PC-9 (cell line): ENCODE measurements at regions not wholly inside any gene's neighbourhood (a gene's known extent, or its start where the extent isn't known, plus 50 kb on each side); places are given as distances from the start of the nearest gene placed in this dataset.

Experiments used
- BruUV-seq: library from RNA; stranded (reverse); fragments of 400-500 nt; replicated peaks from 2 replicates; lab custom pipeline; 2021; lab: Mats Ljungman, UMichigan
- CTCF ChIA-PET: fragments of 300-600 bp; sonication (Branson Sonifier 250); formaldehyde crosslinking; loops from one replicate; lab custom pipeline; 2022; ENCODE audit warnings: antibody characterized with exemption; lab: Charles Lee
- POLR2A ChIA-PET: fragments of 300-600 bp; sonication (Branson Sonifier 250); formaldehyde crosslinking; loops from one replicate; lab custom pipeline; 2022; ENCODE audit warnings: antibody characterized with exemption; ENCODE audit not compliant: unreplicated experiment; lab: Charles Lee
- DNase-seq, 2 experiments: peaks; one replicate each; pipeline versions ENCODE4 v3.0.0 to v3.0.0-alpha.2; 2015 to 2022; ENCODE audit warnings: mixed read lengths in 1 of 2
- H2AFZ ChIP-seq: fragments of 200-600 bp; sonication (generic); 2 replicates; pipeline ENCODE4 v1.8.1; 2017; ENCODE audit warnings: antibody characterized with exemption
- H3F3A ChIP-seq: fragments of 200-600 bp; sonication (generic); 2 replicates; pipeline ENCODE4 v1.8.1; 2017; ENCODE audit warnings: antibody characterized with exemption, mild to moderate bottlenecking, low read depth; ENCODE audit not compliant: insufficient read depth
- H3K27ac ChIP-seq: fragments of 200-600 bp; sonication (generic); 2 replicates; pipeline ENCODE4 v1.6.1; 2016; ENCODE audit warnings: mixed run types
- H3K27me3 ChIP-seq: fragments of 200-600 bp; sonication (generic); 2 replicates; pipeline ENCODE4 v1.6.1; 2016; ENCODE audit warnings: low read depth, mixed run types; ENCODE audit not compliant: insufficient read depth
- H3K36me3 ChIP-seq: fragments of 200-600 bp; sonication (generic); 2 replicates; pipeline ENCODE4 v1.6.1; 2016; ENCODE audit warnings: low read depth, mixed run types
- H3K4me1 ChIP-seq: fragments of 200-600 bp; sonication (generic); replicated peaks from 2 replicates; pipeline ENCODE4 v1.6.1; 2016; ENCODE audit warnings: mixed run types; ENCODE audit not compliant: insufficient read depth
- H3K4me2 ChIP-seq: fragments of 200-600 bp; sonication (generic); 2 replicates; pipeline ENCODE4 v1.6.1; 2017; ENCODE audit warnings: mixed run types
- H3K4me3 ChIP-seq: fragments of 200-600 bp; sonication (generic); 2 replicates; pipeline ENCODE4 v1.6.1; 2016; ENCODE audit warnings: mixed run types
- H3K79me2 ChIP-seq: fragments of 200-600 bp; sonication (generic); 2 replicates; pipeline ENCODE4 v1.6.1; 2017; ENCODE audit warnings: low read depth, mixed run types
- H3K9me2 ChIP-seq: fragments of 200-600 bp; sonication (generic); 2 replicates; pipeline ENCODE4 v1.8.1; 2017; ENCODE audit warnings: mild to moderate bottlenecking; ENCODE audit not compliant: insufficient read depth
- H3K9me3 ChIP-seq: fragments of 200-600 bp; sonication (generic); 2 replicates; pipeline ENCODE4 v1.8.1; 2016; ENCODE audit warnings: low read depth; ENCODE audit not compliant: insufficient read depth
- H4K20me1 ChIP-seq: fragments of 200-600 bp; sonication (generic); 2 replicates; pipeline ENCODE4 v1.8.1; 2017; ENCODE audit not compliant: insufficient read depth
- EZH2 ChIP-seq: fragments of 200-600 bp; sonication (generic); IDR thresholded peaks from 2 replicates; pipeline ENCODE4 v1.8.0; 2017; ENCODE audit warnings: antibody characterized with exemption, low read depth
- intact Hi-C: fragments of 100-400 bp; cut with micrococcal nuclease; formaldehyde crosslinking; loops from one replicate; pipeline ENCODE4 v1.10.0; 2022; ENCODE audit not compliant: unreplicated experiment
- TF ChIP-seq, protein P1 (sequence below): fragments of 200-600 bp; sonication (generic); conservative IDR thresholded peaks from 2 replicates; pipeline ENCODE4 v1.6.1; 2017; ENCODE audit warnings: mixed run types, antibody characterized with exemption, mild to moderate bottlenecking, moderate library complexity

DNA sequence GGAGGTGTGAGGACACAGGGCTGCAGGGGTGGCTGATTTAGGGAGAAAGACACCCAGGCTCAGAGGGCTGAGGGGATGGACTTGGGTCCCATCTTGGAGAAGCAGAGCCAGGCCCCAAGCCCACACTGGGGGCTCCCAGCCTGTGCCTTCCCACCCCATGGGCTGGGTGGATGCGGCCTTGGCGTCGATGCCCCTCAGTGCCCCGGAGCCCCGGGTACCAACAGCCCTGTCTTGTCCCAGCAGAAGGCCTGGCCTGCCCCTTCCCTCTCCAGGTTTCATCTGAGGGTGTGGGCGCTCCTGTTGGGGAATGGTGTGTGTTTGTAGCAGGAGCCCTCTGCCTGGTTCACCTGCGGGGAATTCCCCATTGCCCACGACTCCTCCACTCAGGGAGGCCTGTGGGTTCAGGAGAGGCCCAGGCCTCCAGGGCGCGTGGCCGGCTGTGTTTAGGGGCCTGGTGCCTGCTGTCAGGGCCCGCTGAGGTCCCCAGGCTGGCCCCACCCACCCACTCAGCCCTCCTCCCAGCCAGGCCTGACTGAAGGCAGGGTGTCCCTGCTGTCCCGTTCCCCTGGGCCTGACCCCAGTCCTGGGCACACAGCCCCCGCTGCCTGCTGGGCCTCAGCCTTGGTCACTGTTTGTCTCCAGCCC lies 51.1 kb upstream of the BEGAIN start:
- Histone ChIP-seq H3K4me3 (no peak overlapping the region), H3K4me1 (no peaks in the 10 kb centered on the region), H3K4me2 (no peak overlapping the region), H3K27ac (no peak overlapping the region), H4K20me1 (no peaks in the 10 kb centered on the region), H3K36me3 (no peaks in the 10 kb centered on the region), H3K9me2 (no peaks in the 10 kb centered on the region), H2AFZ (no peak overlapping the region), H3K79me2 (no peaks in the 10 kb centered on the region), H3K27me3 (peaks cover 17% of the 10 kb centered on the region), H3K9me3 (no peaks in the 10 kb centered on the region), H3F3A (no peaks in the 10 kb centered on the region)
- BruUV-seq = no TSS peak
- ChIA-PET CTCF (no interaction called here), POLR2A (no interaction called here)
- DNase-seq = no peak
- intact Hi-C loops = no loop called here
- no peak for TF ChIP-seq EZH2
- TF ChIP-seq, protein P1, sequence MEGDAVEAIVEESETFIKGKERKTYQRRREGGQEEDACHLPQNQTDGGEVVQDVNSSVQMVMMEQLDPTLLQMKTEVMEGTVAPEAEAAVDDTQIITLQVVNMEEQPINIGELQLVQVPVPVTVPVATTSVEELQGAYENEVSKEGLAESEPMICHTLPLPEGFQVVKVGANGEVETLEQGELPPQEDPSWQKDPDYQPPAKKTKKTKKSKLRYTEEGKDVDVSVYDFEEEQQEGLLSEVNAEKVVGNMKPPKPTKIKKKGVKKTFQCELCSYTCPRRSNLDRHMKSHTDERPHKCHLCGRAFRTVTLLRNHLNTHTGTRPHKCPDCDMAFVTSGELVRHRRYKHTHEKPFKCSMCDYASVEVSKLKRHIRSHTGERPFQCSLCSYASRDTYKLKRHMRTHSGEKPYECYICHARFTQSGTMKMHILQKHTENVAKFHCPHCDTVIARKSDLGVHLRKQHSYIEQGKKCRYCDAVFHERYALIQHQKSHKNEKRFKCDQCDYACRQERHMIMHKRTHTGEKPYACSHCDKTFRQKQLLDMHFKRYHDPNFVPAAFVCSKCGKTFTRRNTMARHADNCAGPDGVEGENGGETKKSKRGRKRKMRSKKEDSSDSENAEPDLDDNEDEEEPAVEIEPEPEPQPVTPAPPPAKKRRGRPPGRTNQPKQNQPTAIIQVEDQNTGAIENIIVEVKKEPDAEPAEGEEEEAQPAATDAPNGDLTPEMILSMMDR = no peak

DNA sequence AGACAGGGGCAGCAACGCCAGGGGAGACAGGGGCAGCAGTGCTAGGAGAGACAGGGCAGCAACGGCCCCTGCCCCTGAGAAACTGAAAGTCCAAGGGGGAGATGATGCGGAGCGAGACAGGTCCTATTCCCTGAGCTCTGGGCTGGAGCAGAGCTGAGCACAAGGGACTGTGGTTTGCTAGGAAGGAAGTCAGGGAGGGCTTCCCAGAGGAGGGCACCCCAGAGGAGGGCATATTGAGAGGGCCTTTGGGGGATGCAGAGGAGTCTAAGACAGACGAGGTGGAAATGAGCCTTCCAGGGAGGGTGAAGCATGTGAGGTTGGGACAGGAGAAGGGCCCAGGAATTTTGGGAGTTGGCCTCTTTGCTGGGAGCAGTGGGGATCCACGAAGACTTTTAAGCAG lies 52.1 kb upstream of the BEGAIN start:
- Histone ChIP-seq H3K79me2 (no peaks in the 10 kb centered on the region), H4K20me1 (no peaks in the 10 kb centered on the region), H3K4me2 (no peak overlapping the region), H3K9me3 (no peaks in the 10 kb centered on the region), H3F3A (no peaks in the 10 kb centered on the region), H2AFZ (no peak overlapping the region), H3K27me3 (peaks cover 9% of the 10 kb centered on the region; the same call in 1 of the 2 replicates), H3K36me3 (no peaks in the 10 kb centered on the region), H3K9me2 (no peaks in the 10 kb centered on the region), H3K27ac (no peak overlapping the region), H3K4me1 (no peaks in the 10 kb centered on the region), H3K4me3 (no peak overlapping the region)
- ChIA-PET POLR2A (no interaction called here), CTCF (no interaction called here)
- no TSS peak for BruUV-seq
- no peak for DNase-seq
- TF ChIP-seq EZH2 = no peak
- TF ChIP-seq, protein P1 = no peak
- intact Hi-C loops = no loop called here

DNA sequence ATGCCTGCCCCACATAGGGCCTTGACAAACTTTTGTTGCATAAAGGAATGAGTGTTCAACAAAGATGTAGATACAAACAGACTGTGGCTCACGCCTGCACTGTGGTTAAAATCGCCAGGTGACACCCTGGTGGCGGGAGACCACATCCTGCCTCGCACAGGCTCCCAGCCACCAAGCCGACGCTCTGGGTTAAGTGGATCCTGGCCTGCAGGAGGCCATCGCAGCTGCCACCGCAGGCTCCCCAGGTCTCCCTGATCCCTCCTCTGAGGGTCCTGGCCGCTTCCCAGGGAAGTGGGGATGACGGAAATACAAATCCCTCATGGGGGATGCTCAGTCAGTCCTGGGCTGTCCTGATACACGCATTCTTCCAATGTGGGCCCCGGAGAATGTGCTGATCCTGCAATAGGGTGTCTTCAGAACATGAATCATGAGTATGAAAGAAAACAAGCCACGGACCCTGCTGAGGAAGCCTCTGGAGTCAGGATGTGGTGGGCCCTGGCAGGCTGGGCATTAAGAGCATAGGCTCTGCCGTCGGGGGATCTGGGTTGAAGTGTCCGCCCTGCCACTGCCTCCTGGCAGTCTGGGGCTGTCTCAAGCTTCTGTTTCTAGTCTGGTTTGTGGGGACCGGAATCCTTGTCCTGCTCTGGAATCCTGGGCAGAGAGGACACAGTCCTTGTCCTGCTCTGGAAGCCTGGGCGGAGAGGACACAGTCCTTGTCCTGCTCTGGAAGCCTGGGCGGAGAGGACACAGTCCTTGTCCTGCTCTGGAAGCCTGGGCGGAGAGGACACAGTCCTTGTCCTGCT lies 53.5 kb upstream of the BEGAIN start:
- Histone ChIP-seq H3K27ac (no peak overlapping the region), H3K9me3 (no peaks in the 10 kb centered on the region), H3F3A (no peaks in the 10 kb centered on the region), H2AFZ (no peak overlapping the region), H4K20me1 (no peaks in the 10 kb centered on the region), H3K4me1 (no peaks in the 10 kb centered on the region), H3K79me2 (no peaks in the 10 kb centered on the region), H3K27me3 (no peaks in the 10 kb centered on the region; the same call in 1 of the 2 replicates), H3K9me2 (no peaks in the 10 kb centered on the region), H3K4me2 (no peak overlapping the region), H3K36me3 (no peaks in the 10 kb centered on the region), H3K4me3 (no peak overlapping the region)
- DNase-seq = no peak
- BruUV-seq = no TSS peak
- TF ChIP-seq EZH2 = no peak
- TF ChIP-seq, protein P1 = no peak
- ChIA-PET POLR2A (no interaction called here), CTCF (no interaction called here)
- intact Hi-C loops = no loop called here
